Gastroesophageal sphincter (tissue), 3 donors: ENCODE measurements at regions not wholly inside any gene's neighbourhood (a gene's known extent, or its start where the extent isn't known, plus 50 kb on each side); places are given as distances from the start of the nearest gene placed in this dataset.

Source experiments
- CTCF ChIP-seq, 4 experiments: fragments of 200-600 bp in 2 of 4; fragments of 450-650 bp in 2 of 4; sonication (generic) in 1 of 4; IDR thresholded peaks; one replicate each; pipeline ENCODE4 v1.5.1; 2017 to 2019; ENCODE audit warnings: antibody characterized with exemption in 4 of 4, mild to moderate bottlenecking in 2 of 4, moderate library complexity in 2 of 4
- POLR2A ChIP-seq, 2 donors: fragments of 450-650 bp; IDR thresholded peaks; one replicate each; pipeline ENCODE4 v1.6.1; 2017; ENCODE audit warnings: antibody characterized with exemption in 2 of 2, mild to moderate bottlenecking in 2 of 2, moderate library complexity in 1 of 2
- POLR2AphosphoS5 ChIP-seq: sonication (generic); formaldehyde crosslinking; IDR thresholded peaks from one replicate; pipeline ENCODE4 v1.6.1; 2017; ENCODE audit warnings: antibody characterized with exemption

DNA sequence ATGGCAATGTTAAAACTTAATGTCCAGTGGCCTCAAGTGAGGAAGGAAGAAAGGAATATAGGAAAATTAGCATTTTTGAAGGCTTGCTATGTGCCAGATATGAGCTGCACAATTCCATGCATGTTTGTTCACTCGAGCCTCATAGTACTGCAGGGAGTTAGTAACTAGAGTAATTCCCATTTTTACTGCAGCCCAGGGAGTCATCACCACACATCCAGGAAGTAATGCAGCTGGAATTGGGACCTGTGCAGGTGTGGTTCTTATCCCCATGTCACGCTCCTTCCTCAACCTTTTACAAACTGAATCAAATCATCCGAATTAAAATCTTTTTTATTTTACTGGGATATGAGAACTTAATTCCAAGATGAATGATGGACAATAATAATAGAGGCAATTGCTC, 149.5 kb upstream of the MAFB start:
- TF ChIP-seq CTCF (IDR thresholded peaks at IDR 0.05) (no peak), POLR2A (IDR thresholded peaks at IDR 0.05) (no peak), POLR2AphosphoS5 (no peak)
